H1 (cell line): ENCODE measurements at regions not wholly inside any gene's neighbourhood (a gene's known extent, or its start where the extent isn't known, plus 50 kb on each side); places are given as distances from the start of the nearest gene placed in this dataset.
"Not testable (repeated sequence)": the region's sequence is repeated elsewhere in the genome, so short reads cannot be mapped to it uniquely, and the experiment has no call there.

Experiments
- CTCF ChIA-PET: fragments of 300-600 bp; sonication (Branson Sonifier 250); formaldehyde crosslinking; loops from one replicate; lab custom pipeline; 2021; ENCODE audit not compliant: partially characterized antibody; lab: Charles Lee
- POLR2A ChIA-PET: fragments of 300-600 bp; sonication (Branson Sonifier 250); formaldehyde crosslinking; loops from one replicate; lab custom pipeline; 2021; ENCODE audit warnings: inconsistent platforms; ENCODE audit not compliant: partially characterized antibody; lab: Charles Lee
- DNase-seq, 2 experiments: peaks; one replicate each; pipeline versions ENCODE4 v3.0.0 to v3.0.0-alpha.2; 2010 to 2022; ENCODE audit warnings: low spot score in 2 of 2, low read depth in 1 of 2, mixed read lengths in 1 of 2
- FAIRE-seq: peaks from 2 replicates; lab custom pipeline; 2011; peaks lifted over from hg19 to GRCh38; lab: Jason Lieb, UNC
- H2AFZ ChIP-seq: 2 replicates; pipeline ENCODE4 v1.8.1; 2012; ENCODE audit warnings: low read length, inconsistent platforms
- H2AK5ac ChIP-seq: 2 replicates; pipeline ENCODE4 v1.6.1; 2013; ENCODE audit warnings: low read depth, low read length
- H2BK120ac ChIP-seq: replicated peaks from 2 replicates; pipeline ENCODE3; 2013; ENCODE audit warnings: low read depth, low read length, inconsistent platforms
- H2BK12ac ChIP-seq: 2 replicates; pipeline ENCODE4 v1.6.1; 2013; ENCODE audit warnings: low read depth, low read length
- H2BK15ac ChIP-seq: 2 replicates; pipeline ENCODE4 v1.6.1; 2013; ENCODE audit warnings: low read length
- H2BK20ac ChIP-seq: 2 replicates; pipeline ENCODE4 v1.6.1; 2013; ENCODE audit warnings: low read length
- H2BK5ac ChIP-seq: 2 replicates; pipeline ENCODE4 v1.6.1; 2013; ENCODE audit warnings: low read depth, low read length
- H3K14ac ChIP-seq: 2 replicates; pipeline ENCODE4 v1.6.1; 2013; ENCODE audit warnings: inconsistent platforms; ENCODE audit not compliant: insufficient read length
- H3K18ac ChIP-seq: 2 replicates; pipeline ENCODE4 v1.6.1; 2013; ENCODE audit warnings: low read length; ENCODE audit errors: extremely low read depth
- H3K23ac ChIP-seq: 2 replicates; pipeline ENCODE4 v1.6.1; 2013; ENCODE audit warnings: inconsistent platforms; ENCODE audit not compliant: insufficient read length
- H3K23me2 ChIP-seq: 2 replicates; pipeline ENCODE4 v1.6.1; 2013; ENCODE audit warnings: low read depth, low read length
- H3K27ac ChIP-seq: 2 replicates; pipeline ENCODE4 v1.6.1; 2011; ENCODE audit warnings: low read depth, low read length, inconsistent platforms
- H3K27me3 ChIP-seq, 4 experiments: replicated peaks in 1 of 4; 1 replicate in 1 of 4; 2 replicates in 3 of 4; pipeline versions ENCODE4 v1.6.1 to v1.8.1; 2011 to 2013; ENCODE audit warnings: low read length in 3 of 4, mild to moderate bottlenecking in 3 of 4, inconsistent platforms in 2 of 4, mixed read lengths in 2 of 4, moderate library complexity in 1 of 4; ENCODE audit not compliant: control insufficient read depth in 3 of 4, insufficient read depth in 3 of 4; ENCODE audit errors: extremely low read depth in 1 of 4
- H3K36me3 ChIP-seq, 4 experiments: 2 replicates each; pipeline versions ENCODE4 v1.6.1 to v1.8.1; 2011 to 2013; ENCODE audit warnings: mild to moderate bottlenecking in 4 of 4, low read length in 3 of 4, moderate library complexity in 2 of 4, control low read depth in 1 of 4, inconsistent platforms in 1 of 4; ENCODE audit not compliant: insufficient read depth in 4 of 4, control insufficient read depth in 2 of 4
- H3K4ac ChIP-seq: replicated peaks from 2 replicates; pipeline ENCODE3; 2013; ENCODE audit warnings: low read length, low read depth, mixed read lengths, inconsistent platforms; ENCODE audit not compliant: insufficient read length
- H3K4me1 ChIP-seq, 4 experiments: replicated peaks in 1 of 4; 1 replicate in 1 of 4; 2 replicates in 3 of 4; pipeline versions ENCODE4 v1.6.1 to v1.8.1; 2011 to 2013; ENCODE audit warnings: low read length in 3 of 4, inconsistent platforms in 2 of 4, mixed read lengths in 1 of 4; ENCODE audit not compliant: insufficient read depth in 4 of 4, control insufficient read depth in 3 of 4
- H3K4me2 ChIP-seq, 2 experiments: 2 replicates each; pipeline versions ENCODE4 v1.6.1 to v1.8.1; 2011 to 2013; ENCODE audit warnings: low read depth in 2 of 2, low read length in 2 of 2, control low read depth in 1 of 2, inconsistent platforms in 1 of 2, mild to moderate bottlenecking in 1 of 2; ENCODE audit not compliant: insufficient read depth in 1 of 2
- H3K4me3 ChIP-seq, 4 experiments: fragments of 200-600, 300-600 bp in 1 of 4; sonication (generic), shearing (Covaris generic), sonication (Bioruptor Twin) in 1 of 4; 2 replicates each; pipeline versions ENCODE4 v1.5.1 to v1.8.1; 2011 to 2016; ENCODE audit warnings: low read length in 4 of 4, low read depth in 3 of 4, control low read depth in 2 of 4, inconsistent platforms in 2 of 4, mild to moderate bottlenecking in 2 of 4, mixed read lengths in 1 of 4, moderate library complexity in 1 of 4; ENCODE audit not compliant: insufficient read depth in 2 of 4; ENCODE audit errors: extremely low read depth in 1 of 4
- H3K56ac ChIP-seq: replicated peaks from 2 replicates; pipeline ENCODE3; 2013; ENCODE audit warnings: low read depth, mild to moderate bottlenecking, mixed read lengths, low read length, inconsistent platforms; ENCODE audit not compliant: insufficient read length
- H3K79me1 ChIP-seq: 2 replicates; pipeline ENCODE4 v1.6.1; 2013; ENCODE audit warnings: low read depth, low read length, control low read depth
- H3K79me2 ChIP-seq, 2 experiments: 2 replicates each; pipeline versions ENCODE4 v1.6.1 to v1.8.1; 2012 to 2013; ENCODE audit warnings: low read length in 2 of 2, mild to moderate bottlenecking in 2 of 2, inconsistent platforms in 1 of 2; ENCODE audit not compliant: insufficient read depth in 2 of 2, control insufficient read depth in 1 of 2
- H3K9ac ChIP-seq, 4 experiments: replicated peaks in 1 of 4; 1 replicate in 1 of 4; 2 replicates in 3 of 4; pipeline versions ENCODE4 v1.6.1 to v1.8.1; 2011 to 2013; ENCODE audit warnings: low read depth in 3 of 4, low read length in 3 of 4, control low read depth in 2 of 4, mild to moderate bottlenecking in 2 of 4, moderate library complexity in 2 of 4, inconsistent platforms in 1 of 4; ENCODE audit errors: extremely low read depth in 1 of 4
- H3K9me3 ChIP-seq, 2 experiments: 2 replicates each; pipeline versions ENCODE4 v1.6.1 to v1.8.1; 2012 to 2013; ENCODE audit warnings: mild to moderate bottlenecking in 2 of 2, moderate library complexity in 2 of 2, control low read depth in 1 of 2, inconsistent platforms in 1 of 2, low read depth in 1 of 2, low read length in 1 of 2, mixed read lengths in 1 of 2; ENCODE audit not compliant: insufficient read depth in 2 of 2
- H4K20me1 ChIP-seq, 2 experiments: replicated peaks in 1 of 2; 2 replicates each; pipeline versions ENCODE3 to v1.8.1; 2011 to 2013; ENCODE audit warnings: inconsistent platforms in 2 of 2, low read length in 2 of 2, mild to moderate bottlenecking in 1 of 2; ENCODE audit not compliant: insufficient read depth in 2 of 2, control insufficient read depth in 1 of 2
- H4K5ac ChIP-seq: 2 replicates; pipeline ENCODE4 v1.6.1; 2013; ENCODE audit warnings: low read length, low read depth, mixed read lengths, inconsistent platforms; ENCODE audit not compliant: insufficient read length
- H4K8ac ChIP-seq: 2 replicates; pipeline ENCODE4 v1.8.0; 2013; ENCODE audit warnings: mild to moderate bottlenecking, moderate library complexity, low read length, inconsistent platforms; ENCODE audit not compliant: insufficient read depth; ENCODE audit errors: extremely low read depth
- H4K91ac ChIP-seq: replicated peaks from 2 replicates; pipeline ENCODE3; 2013; ENCODE audit warnings: low read length, mixed read lengths, inconsistent platforms; ENCODE audit not compliant: insufficient read length
- CBX5 ChIP-seq: fragments of 300-800, 300-1000 bp; sonication (generic); IDR thresholded peaks from 2 replicates; pipeline ENCODE4 v1.7.1; 2016; ENCODE audit warnings: antibody characterized with exemption, low read length, low read depth
- WGBS, 2 experiments: shearing (Covaris generic) in 1 of 2; methylation state at CpG; one replicate each; pipeline versions ENCODE4 v1.1.6 to v1.1.7; 2013 to 2015; ENCODE audit warnings: low lambda C conversion rate in 2 of 2, mixed read lengths in 2 of 2, inconsistent platforms in 1 of 2, low coverage in 1 of 2, missing lambda C conversion rate in 1 of 2; ENCODE audit not compliant: insufficient replicate concordance in 2 of 2, insufficient coverage in 1 of 2, insufficient read length in 1 of 2; ENCODE audit errors: extremely low coverage in 1 of 2, missing lambda C conversion rate in 1 of 2; 5-methylcytosine and 5-hydroxymethylcytosine counted together

- POLR2A ChIA-PET, H4K5ac ChIP-seq, H3K27ac ChIP-seq, H3K79me2 ChIP-seq, H3K9ac ChIP-seq, H3K56ac ChIP-seq, H3K4me1 ChIP-seq, H2AFZ ChIP-seq, H3K79me1 ChIP-seq, H2AK5ac ChIP-seq, H3K14ac ChIP-seq, H2BK12ac ChIP-seq, H3K27me3 ChIP-seq, DNase-seq, H3K36me3 ChIP-seq, H3K4me2 ChIP-seq, H4K91ac ChIP-seq, CTCF ChIA-PET, H2BK5ac ChIP-seq, FAIRE-seq, H4K20me1 ChIP-seq, H2BK120ac ChIP-seq, H3K18ac ChIP-seq, H4K8ac ChIP-seq, H3K23ac ChIP-seq, H3K4ac ChIP-seq, H2BK15ac ChIP-seq, H2BK20ac ChIP-seq: not testable (repeated sequence)
- WGBS, 2 experiments = 63 to 94% methylated on average over 2 to 5 of the region's 5 CpGs
- Histone ChIP-seq H3K9me3 (peaks cover 51 to 79% of the 10 kb centered on the region in 2 experiments), H3K4me3 (peak overlapping the region in 1 of 4 experiments; percentile 21; a peak in 1 of 8 replicates), H3K23me2 (peaks cover 18% of the 10 kb centered on the region; the same call in 1 of the 2 replicates)
- peak; percentile 82; the same call in 1 of the 2 replicates for TF ChIP-seq CBX5
These were observed 4798.0 kb upstream of the OR11H1 start for GRCh38 chr22:10729979-10730378.

GRCh38 chr22:10730706-10731105 is 4797.3 kb upstream of the OR11H1 start:
- H2AK5ac ChIP-seq, H3K4me3 ChIP-seq, H3K14ac ChIP-seq, H2AFZ ChIP-seq, H2BK20ac ChIP-seq, H3K27me3 ChIP-seq, H2BK120ac ChIP-seq, H3K79me2 ChIP-seq, H3K79me1 ChIP-seq, H3K9ac ChIP-seq, H3K23ac ChIP-seq, H2BK5ac ChIP-seq, POLR2A ChIA-PET, H2BK12ac ChIP-seq, H4K20me1 ChIP-seq, CTCF ChIA-PET, H3K56ac ChIP-seq, H4K5ac ChIP-seq, H4K8ac ChIP-seq, H2BK15ac ChIP-seq, H3K4me2 ChIP-seq, H3K4ac ChIP-seq, H3K36me3 ChIP-seq, FAIRE-seq, H3K4me1 ChIP-seq, DNase-seq, H3K18ac ChIP-seq, H4K91ac ChIP-seq, H3K27ac ChIP-seq: not testable (repeated sequence)
- Histone ChIP-seq H3K23me2 (peaks cover 17% of the 10 kb centered on the region; the same call in 1 of the 2 replicates), H3K9me3 (peaks cover 58 to 83% of the 10 kb centered on the region in 2 experiments)
- 83% methylated on average over 4 of the region's 4 CpGs; no CpG with 5 or more reads in 1 of the 2 experiments for WGBS, 2 experiments
